CD4-positive, alpha-beta T cell (primary cell): ENCODE measurements at regions not wholly inside any gene's neighbourhood (a gene's known extent, or its start where the extent isn't known, plus 50 kb on each side); places are given as distances from the start of the nearest gene placed in this dataset.

Source experiments
- ATAC-seq: fragments of 200-7000 bp; cut with Tn5 transposase; one replicate; pipeline ENCODE4 v1.10.0; 2022; ENCODE audit warnings: mild to moderate bottlenecking; ENCODE audit not compliant: poor library complexity
- CTCF ChIA-PET: fragments of 350-600 bp; sonication (Branson Sonifier 250); formaldehyde crosslinking; loops from one replicate; lab custom pipeline; 2021; ENCODE audit warnings: antibody characterized with exemption, inconsistent platforms; lab: Charles Lee
- POLR2A ChIA-PET: fragments of 350-600 bp; sonication (Branson Sonifier 250); formaldehyde crosslinking; loops from one replicate; lab custom pipeline; 2021; ENCODE audit warnings: antibody characterized with exemption, inconsistent platforms; lab: Charles Lee
- DNase-seq, 14 experiments: peaks; one replicate each; pipeline ENCODE4 v3.0.0-alpha.2; 2013 to 2020; ENCODE audit warnings: mixed read lengths in 2 of 14
- H3K27ac ChIP-seq, 2 donors: one replicate each; pipeline versions ENCODE4 v1.5.1 to v1.7.0; 2013; ENCODE audit warnings: low read length in 2 of 2, low read depth in 1 of 2, mild to moderate bottlenecking in 1 of 2
- H3K27me3 ChIP-seq, 2 experiments: 1 replicate in 1 of 2; 2 replicates in 1 of 2; pipeline versions ENCODE4 v1.6.1 to v1.7.0; 2013; ENCODE audit warnings: low read length in 2 of 2, control low read depth in 1 of 2, mild to moderate bottlenecking in 1 of 2, moderate library complexity in 1 of 2; ENCODE audit not compliant: insufficient read depth in 2 of 2, control insufficient read depth in 1 of 2
- H3K36me3 ChIP-seq: one replicate; pipeline ENCODE4 v1.6.1; 2013; ENCODE audit warnings: low read length, control low read depth; ENCODE audit not compliant: insufficient read depth
- H3K4me1 ChIP-seq: one replicate; pipeline ENCODE4 v1.6.1; 2013; ENCODE audit warnings: low read length, control low read depth; ENCODE audit not compliant: insufficient read depth
- H3K4me3 ChIP-seq: one replicate; pipeline ENCODE4 v1.5.1; 2013; ENCODE audit warnings: mild to moderate bottlenecking, low read length, moderate library complexity
- H3K9me3 ChIP-seq, 2 experiments: 1 replicate in 1 of 2; 2 replicates in 1 of 2; pipeline versions ENCODE4 v1.6.1 to v1.7.0; 2013; ENCODE audit warnings: low read length in 2 of 2, mild to moderate bottlenecking in 2 of 2, control low read depth in 1 of 2, moderate library complexity in 1 of 2; ENCODE audit not compliant: control insufficient read depth in 1 of 2, insufficient read depth in 1 of 2
- H3K27ac Mint-ChIP-seq: one replicate; pipeline ENCODE4 v1.8.0; 2020; ENCODE audit warnings: mixed read lengths
- H3K27me3 Mint-ChIP-seq: one replicate; pipeline ENCODE4 v1.8.0; 2021; ENCODE audit warnings: mixed read lengths
- H3K36me3 Mint-ChIP-seq: one replicate; pipeline ENCODE4 v1.8.0; 2021; ENCODE audit warnings: low read depth, mixed read lengths
- H3K4me1 Mint-ChIP-seq: one replicate; pipeline ENCODE4 v1.8.0; 2021; ENCODE audit warnings: low read depth, mixed read lengths
- H3K4me3 Mint-ChIP-seq: one replicate; pipeline ENCODE4 v1.8.0; 2020; ENCODE audit warnings: mild to moderate bottlenecking, mixed read lengths
- H3K9me3 Mint-ChIP-seq: one replicate; pipeline ENCODE4 v1.8.0; 2020; ENCODE audit warnings: mixed read lengths
- CTCF ChIP-seq: fragments of 200-600 bp; IDR thresholded peaks from one replicate; pipeline ENCODE4 v1.8.0; 2022; ENCODE audit warnings: antibody characterized with exemption, mild to moderate bottlenecking
- intact Hi-C, 2 experiments: fragments of 100-400 bp; cut with DNase I in 1 of 2; cut with micrococcal nuclease in 1 of 2; formaldehyde crosslinking; loops; one replicate each; pipeline versions ENCODE4 v1.15.1 to v1.9.0; 2023 to 2025; cut with DNase I, micrococcal nuclease

- Mint-ChIP-seq H3K27ac (no peak overlapping the region), H3K4me1 (no peaks in the 10 kb centered on the region), H3K9me3 (no peaks in the 10 kb centered on the region), H3K27me3 (peaks cover 21% of the 10 kb centered on the region), H3K4me3 (no peak overlapping the region), H3K36me3 (no peaks in the 10 kb centered on the region)
- Histone ChIP-seq H3K4me3 (no peak overlapping the region), H3K36me3 (no peaks in the 10 kb centered on the region), H3K9me3 (peaks cover 0 to 4% of the 10 kb centered on the region in 2 experiments), H3K27me3 (peaks cover 0 to 6% of the 10 kb centered on the region in 2 experiments), H3K27ac (no peak overlapping the region), H3K4me1 (no peaks in the 10 kb centered on the region)
- intact Hi-C loops, result no loop called here
- ChIA-PET CTCF (no interaction called here), POLR2A (no interaction called here)
- DNase-seq (no peak), ATAC-seq (no peak)
- TF ChIP-seq CTCF, result no peak
Observed at GRCh38 chr22:48476577-48476976, 1351.1 kb downstream of the BRD1 start.

- H3K27ac ChIP-seq, result no peak overlapping the region
- Mint-ChIP-seq H3K9me3 (no peaks in the 10 kb centered on the region), H3K27ac (no peak overlapping the region), H3K36me3 (no peaks in the 10 kb centered on the region), H3K4me1 (no peaks in the 10 kb centered on the region), H3K27me3 (peaks cover 21% of the 10 kb centered on the region), H3K4me3 (no peak overlapping the region)
- no peaks in the 10 kb centered on the region for H3K4me1 ChIP-seq
- POLR2A ChIA-PET, result no interaction called here
- no peak for DNase-seq
- H3K36me3 ChIP-seq, result no peaks in the 10 kb centered on the region
- ATAC-seq, result no peak
- intact Hi-C loops, result no loop called here
- no peak overlapping the region for H3K4me3 ChIP-seq
- CTCF ChIA-PET, result no interaction called here
- H3K9me3 ChIP-seq, result peaks cover 0 to 4% of the 10 kb centered on the region in 2 experiments
- TF ChIP-seq CTCF, result no peak
- peaks cover 0 to 6% of the 10 kb centered on the region in 2 experiments for H3K27me3 ChIP-seq
Observed at GRCh38 chr22:48475661-48476345, 1351.9 kb downstream of the BRD1 start.

- Histone ChIP-seq H3K4me3 (no peak overlapping the region), H3K27ac (no peak overlapping the region), H3K9me3 (peaks cover 0 to 4% of the 10 kb centered on the region in 2 experiments), H3K36me3 (no peaks in the 10 kb centered on the region), H3K27me3 (peaks cover 0 to 6% of the 10 kb centered on the region in 2 experiments), H3K4me1 (no peaks in the 10 kb centered on the region)
- intact Hi-C loops, result no loop called here
- TF ChIP-seq CTCF, result no peak
- Mint-ChIP-seq H3K9me3 (no peaks in the 10 kb centered on the region), H3K4me1 (no peaks in the 10 kb centered on the region), H3K36me3 (no peaks in the 10 kb centered on the region), H3K27me3 (peaks cover 21% of the 10 kb centered on the region), H3K27ac (no peak overlapping the region), H3K4me3 (no peak overlapping the region)
- DNase-seq, result no peak
- POLR2A ChIA-PET, result no interaction called here
- CTCF ChIA-PET, result no interaction called here
- no peak for ATAC-seq
Observed at GRCh38 chr22:48474881-48475280, 1352.8 kb downstream of the BRD1 start.
